MV-4-11 (cell line): ENCODE measurements at regions not wholly inside any gene's neighbourhood (a gene's known extent, or its start where the extent isn't known, plus 50 kb on each side); places are given as distances from the start of the nearest gene placed in this dataset.
A peak's percentile ranks its signal among the peaks of the same experiment; 100 is the strongest.
"Not testable (repeated sequence)": the region's sequence is repeated elsewhere in the genome, so short reads cannot be mapped to it uniquely, and the experiment has no call there.

ENCODE experiments used
- DNase-seq: peaks from one replicate; lab custom pipeline; 2025; lab: John Stamatoyannopoulos, UW

DNA sequence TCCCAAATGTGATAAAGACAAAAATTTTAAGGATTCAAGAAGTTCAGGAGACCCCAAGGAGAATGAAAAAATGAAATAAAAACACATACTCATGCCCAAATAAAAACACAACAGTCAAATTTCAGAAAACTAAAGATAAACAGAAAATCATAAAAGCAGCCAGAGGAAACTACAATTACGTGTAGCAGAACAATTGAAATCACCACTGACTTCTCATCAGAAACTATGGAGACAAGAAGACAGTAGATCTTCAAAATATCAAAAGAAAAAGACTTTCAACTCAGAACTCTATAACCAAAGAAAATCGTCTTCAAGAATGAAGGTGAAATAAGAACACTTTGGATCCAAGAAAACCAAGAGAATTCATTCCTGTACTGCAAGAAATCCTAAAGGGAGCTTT, 54.9 kb downstream of the DIO3 start:
- DNase-seq = no peak

DNA sequence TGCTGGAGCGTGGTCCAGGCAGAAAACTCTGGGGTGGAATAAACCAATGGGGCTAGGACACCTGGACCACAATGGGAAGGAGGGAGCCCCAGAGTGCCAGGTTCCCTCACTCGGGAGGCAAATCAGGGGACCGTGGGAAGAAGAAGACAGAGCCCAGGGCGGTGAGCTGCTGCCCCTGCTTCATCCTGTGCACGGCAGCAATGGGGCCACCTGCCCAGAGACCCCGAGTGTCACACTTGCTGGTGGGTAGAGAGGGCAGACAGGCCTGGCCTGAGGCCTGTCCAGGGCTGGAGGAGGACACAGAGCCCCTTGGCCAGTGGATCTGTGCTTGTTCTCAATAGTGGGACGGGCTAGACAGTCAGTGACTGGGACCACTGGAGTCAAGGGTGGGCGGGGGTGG, 58.2 kb downstream of the DIO3 start:
- DNase-seq = no peak

DNA sequence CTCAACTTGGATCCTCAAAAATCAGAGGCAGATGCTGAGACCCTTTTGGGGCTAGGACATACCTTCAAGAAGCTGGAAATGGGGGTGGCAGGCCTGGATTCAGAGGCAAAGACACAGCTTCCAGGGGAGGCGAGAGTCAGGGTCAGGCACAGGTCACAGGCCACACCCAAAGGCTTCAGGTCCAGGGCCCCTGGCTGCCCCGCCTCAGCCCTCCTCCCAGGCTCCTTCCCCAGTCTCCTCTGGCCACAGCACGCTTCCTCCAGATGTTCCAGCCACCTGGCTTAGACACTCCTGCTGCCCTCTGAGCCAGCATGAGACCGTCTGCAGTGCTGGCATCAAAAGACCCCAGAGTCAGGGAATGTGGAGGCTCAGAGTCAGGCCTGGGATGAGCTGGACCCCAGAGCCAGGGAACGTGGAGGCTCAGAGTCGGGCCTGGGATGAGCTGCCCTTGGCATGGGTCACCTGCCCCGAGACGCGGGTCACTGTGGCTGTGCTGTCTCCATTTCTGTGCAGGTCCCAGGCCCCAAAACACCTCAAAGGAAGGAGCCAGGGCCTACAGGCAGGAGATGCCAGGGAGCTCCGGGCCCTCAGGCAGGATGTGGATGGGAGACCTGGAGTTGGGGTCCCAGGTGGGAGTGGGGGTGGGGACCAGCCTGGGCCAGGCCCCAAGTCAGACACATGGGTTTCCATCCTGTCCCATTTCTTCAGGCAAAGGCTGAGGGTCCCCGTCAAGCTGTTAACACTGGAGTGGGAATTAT, 58.9 kb downstream of the DIO3 start:
- no peak for DNase-seq

GRCh38 chr14:101620821-101621785, 59.8 kb downstream of the DIO3 start:
- no peak for DNase-seq

DNA sequence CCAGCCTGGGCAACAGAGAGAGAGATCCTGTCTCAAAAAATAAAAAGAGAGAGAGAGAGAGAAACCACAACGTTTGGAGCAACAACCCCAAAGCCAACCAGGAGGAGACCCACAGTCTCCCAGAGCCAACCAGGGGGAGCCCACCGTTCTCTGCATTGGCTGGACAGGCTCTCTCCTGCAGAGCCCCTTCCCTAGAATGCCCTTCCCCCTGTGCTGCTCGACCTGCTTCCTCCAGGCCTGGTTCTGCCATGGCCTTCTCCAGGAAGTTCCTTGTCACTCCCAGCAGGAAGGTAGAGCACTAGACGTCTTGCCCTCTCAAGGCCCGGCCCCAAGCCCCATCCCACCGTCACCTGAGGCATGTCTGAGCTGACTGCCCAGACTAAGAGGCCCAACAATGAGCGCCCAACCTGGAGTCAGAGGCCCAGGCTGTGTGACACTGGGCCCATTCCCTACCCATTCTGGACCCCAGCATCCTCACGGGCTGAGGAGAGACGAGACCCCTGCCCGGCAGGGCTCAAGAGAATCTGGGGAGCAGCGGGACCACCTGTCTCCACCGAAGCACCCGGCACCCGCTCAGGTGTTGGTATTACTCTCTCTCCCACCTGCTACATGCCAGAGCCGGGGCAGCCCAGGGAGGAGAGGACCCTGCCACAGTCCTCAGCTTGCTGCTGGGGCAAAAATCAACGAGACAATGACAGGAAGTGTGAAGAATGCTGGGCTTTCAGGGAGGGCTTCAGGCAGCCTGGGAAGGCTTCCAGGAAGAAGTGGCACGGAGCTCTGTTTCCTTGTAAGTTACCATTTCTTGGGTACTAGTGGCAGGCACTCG, 61.2 kb downstream of the DIO3 start:
- no peak for DNase-seq

GRCh38 chr14:101623077-101623372, 61.7 kb downstream of the DIO3 start:
- no peak for DNase-seq

- DNase-seq = no peak
Measured at GRCh38 chr14:101623685-101624444, 62.6 kb downstream of the DIO3 start.

- no peak for DNase-seq
Measured at GRCh38 chr14:101624536-101624935, 63.2 kb downstream of the DIO3 start.

DNA sequence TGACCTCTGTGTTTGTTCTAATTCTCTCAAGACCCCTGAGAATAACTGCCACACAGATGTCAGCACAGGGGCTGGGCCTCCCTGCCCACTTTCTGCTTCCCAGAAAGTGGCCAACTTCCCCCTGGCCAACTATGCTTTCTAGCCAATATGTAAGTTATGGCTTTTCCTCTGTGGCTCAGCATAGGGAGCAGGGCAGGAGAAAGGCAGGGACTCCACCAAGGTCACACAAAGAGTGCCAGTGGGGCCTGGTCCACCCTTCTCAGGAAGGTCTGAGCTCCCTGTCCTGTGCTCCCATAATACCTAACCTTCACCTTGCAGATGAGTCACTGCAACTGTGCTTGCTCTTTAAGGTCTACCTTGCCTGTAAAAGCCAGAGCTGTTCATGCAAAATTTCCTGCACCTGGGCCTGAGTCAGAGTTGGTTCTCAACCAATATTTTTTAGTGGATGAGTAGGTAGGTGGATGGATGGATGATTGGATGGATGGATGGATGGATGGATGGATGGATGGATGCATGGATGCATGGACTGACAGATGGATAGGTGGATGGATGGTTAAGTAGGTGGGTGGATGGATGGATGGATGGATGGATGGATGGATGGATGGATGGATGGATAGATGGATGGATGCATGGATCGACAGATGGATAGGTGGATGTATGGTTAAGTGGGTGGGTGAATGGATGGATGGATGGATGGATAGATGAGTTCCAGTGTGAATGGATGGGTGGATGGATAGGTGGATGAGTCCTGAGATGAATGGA, 64.2 kb downstream of the DIO3 start:
- no peak for DNase-seq

DNA sequence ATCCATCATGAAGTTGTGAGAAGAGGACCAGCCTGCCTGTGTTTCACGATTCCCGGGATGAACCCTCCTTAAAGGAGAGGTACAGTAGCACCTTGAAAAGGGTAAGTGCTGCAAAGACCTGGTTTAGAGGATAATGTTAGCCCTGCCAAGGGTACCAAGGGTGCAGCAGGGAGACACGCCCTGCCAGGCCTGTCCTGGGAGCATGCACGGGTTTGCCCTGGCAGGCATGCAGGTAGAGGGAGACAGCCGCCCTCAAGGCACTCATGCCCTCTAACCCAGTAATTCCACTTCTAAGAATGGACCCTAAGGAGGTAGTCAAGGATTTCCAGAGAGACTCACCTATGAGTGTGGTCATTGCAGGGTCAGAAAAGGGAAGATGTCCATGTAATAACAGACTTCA, 65.0 kb downstream of the DIO3 start:
- no peak for DNase-seq

GRCh38 chr14:101627915-101628262, 66.6 kb downstream of the DIO3 start:
- no peak for DNase-seq

DNA sequence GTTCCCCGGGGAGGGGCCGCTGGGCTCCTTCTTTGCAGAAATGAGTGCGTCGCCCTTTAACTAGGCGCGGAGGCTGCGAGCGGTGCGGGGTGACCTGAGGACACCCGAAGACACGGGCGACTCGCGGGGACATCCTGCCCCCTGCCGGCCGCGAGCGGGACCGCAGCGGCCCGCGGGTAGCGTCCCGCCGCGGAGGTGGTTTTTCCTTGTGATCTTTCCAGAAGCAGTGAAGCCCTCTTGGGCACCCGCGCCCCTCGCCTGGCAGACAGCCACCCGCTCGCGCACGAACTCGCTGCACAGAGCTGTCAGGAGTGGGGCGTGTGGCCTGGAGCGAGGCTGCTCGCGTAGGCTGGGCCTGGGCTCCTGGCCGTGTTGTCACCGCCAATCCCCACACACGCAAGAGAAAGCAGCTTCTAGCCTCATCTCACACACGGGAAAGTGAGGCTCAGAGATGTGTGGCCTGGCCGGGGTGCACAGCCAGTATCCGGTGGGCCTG, 67.2 kb downstream of the DIO3 start:
- DNase-seq = peak; percentile 54

- no peak for DNase-seq
Measured at GRCh38 chr14:101628975-101629374, 67.7 kb downstream of the DIO3 start.

GRCh38 chr14:101630056-101630965, 69.0 kb downstream of the DIO3 start:
- no peak for DNase-seq

- no peak for DNase-seq
Measured at GRCh38 chr14:101631199-101631598, 69.9 kb downstream of the DIO3 start.

GRCh38 chr14:101631970-101632369, 70.7 kb downstream of the DIO3 start:
- DNase-seq = not testable (repeated sequence)

GRCh38 chr14:101632520-101632919, 71.2 kb downstream of the DIO3 start:
- DNase-seq = no peak

DNA sequence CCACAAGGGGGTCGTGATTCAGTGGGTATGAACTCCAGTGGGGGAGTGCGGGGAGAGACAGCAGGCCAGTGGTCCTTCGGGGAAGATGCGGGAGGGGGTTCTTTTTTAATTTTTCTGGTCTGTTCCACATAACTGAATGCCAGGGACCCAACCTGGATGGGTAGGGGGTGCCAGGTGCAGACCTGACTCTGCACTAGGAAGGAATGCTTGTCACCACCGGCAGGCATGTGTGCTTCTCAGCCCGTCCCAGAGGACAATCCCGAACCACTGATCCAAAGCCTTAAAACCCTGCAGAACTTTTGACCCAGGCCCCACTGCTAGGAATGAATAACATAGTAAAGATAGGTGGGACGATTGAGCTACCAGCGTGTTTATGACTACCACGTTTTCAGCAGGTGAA, 72.0 kb downstream of the DIO3 start:
- no peak for DNase-seq

- DNase-seq = no peak
Measured at GRCh38 chr14:101634202-101634849, 73.0 kb downstream of the DIO3 start.
